K562 (cell line): ENCODE measurements at regions not wholly inside any gene's neighbourhood (a gene's known extent, or its start where the extent isn't known, plus 50 kb on each side); places are given as distances from the start of the nearest gene placed in this dataset.

Source experiments
- ATAC-seq: fragments of 200-7000 bp; cut with Tn5 transposase; 3 replicates; pipeline ENCODE4 v1.9.1; 2020; ENCODE audit warnings: moderate library complexity
- BruUV-seq: library from RNA; stranded (reverse); fragments of 400-500 nt; replicated peaks from 2 replicates; lab custom pipeline; 2021; lab: Mats Ljungman, UMichigan
- CTCF ChIA-PET: fragments of 300-600 bp; formaldehyde crosslinking; extraction: SDS; loops from one replicate; lab custom pipeline; 2021; ENCODE audit warnings: low intra/inter-chr PET ratio; lab: Yijun Ruan, JAX
- POLR2A ChIA-PET: fragments of 300-600, 350-650 bp; sonication (Branson Sonifier 250); formaldehyde crosslinking; extraction: SDS; loops from one replicate; lab custom pipeline; 2021; ENCODE audit warnings: antibody characterized with exemption, inconsistent platforms; lab: Yijun Ruan, JAX
- DNase-seq, 4 experiments: peaks; one replicate each; pipeline versions ENCODE4 v3.0.0 to v3.0.0-alpha.2; 2011 to 2018; ENCODE audit warnings: low spot score in 3 of 4, mixed read lengths in 3 of 4; ENCODE audit errors: extremely low read depth in 1 of 4
- FAIRE-seq: peaks from 2 replicates; lab custom pipeline; 2011; peaks lifted over from hg19 to GRCh38; lab: Jason Lieb, UNC
- H2AFZ ChIP-seq: 2 replicates; pipeline ENCODE4 v1.6.0; 2011; ENCODE audit warnings: low read depth, low read length, control low read depth, inconsistent platforms
- H3K27ac ChIP-seq: fragments of 200-600 bp; 3 replicates; pipeline ENCODE4 v1.8.0; 2011; ENCODE audit warnings: low read depth, mild to moderate bottlenecking, control low read depth, inconsistent platforms, low read length, moderate library complexity, mixed read lengths; ENCODE audit errors: extremely low read depth
- H3K27me3 ChIP-seq, 2 experiments: fragments of 300-600 bp in 1 of 2; 2 replicates in 1 of 2; 3 replicates in 1 of 2; pipeline versions ENCODE4 v1.6.0 to v1.8.0; 2011; ENCODE audit warnings: inconsistent platforms in 2 of 2, low read length in 2 of 2, mild to moderate bottlenecking in 1 of 2, mixed read lengths in 1 of 2, moderate library complexity in 1 of 2; ENCODE audit not compliant: control insufficient read depth in 2 of 2, insufficient read depth in 2 of 2
- H3K36me3 ChIP-seq: fragments of 300-600 bp; 3 replicates; pipeline ENCODE4 v1.8.0; 2011; ENCODE audit warnings: mild to moderate bottlenecking, low read length, inconsistent platforms; ENCODE audit not compliant: control insufficient read depth, insufficient read depth
- H3K4me1 ChIP-seq, 2 experiments: fragments of 200-600 bp in 1 of 2; replicated peaks in 1 of 2; 2 replicates in 1 of 2; 3 replicates in 1 of 2; pipeline versions ENCODE4 v1.5.1 to v1.8.0; 2011; ENCODE audit warnings: inconsistent platforms in 2 of 2, low read length in 2 of 2, mild to moderate bottlenecking in 1 of 2, mixed read lengths in 1 of 2, moderate library complexity in 1 of 2; ENCODE audit not compliant: control insufficient read depth in 2 of 2, insufficient read depth in 2 of 2
- H3K4me2 ChIP-seq: 2 replicates; pipeline ENCODE4 v1.6.1; 2011; ENCODE audit warnings: low read length, control low read depth, inconsistent platforms, mixed read lengths; ENCODE audit not compliant: insufficient read depth
- H3K4me3 ChIP-seq: fragments of 200-600 bp; sonication (generic), shearing (Covaris generic); 2 replicates; pipeline ENCODE4 v1.5.1; 2016; ENCODE audit warnings: control low read depth, inconsistent platforms
- H3K79me2 ChIP-seq: fragments of 200-600 bp; 3 replicates; pipeline ENCODE4 v1.8.0; 2011; ENCODE audit warnings: low read length, inconsistent platforms; ENCODE audit not compliant: control insufficient read depth, insufficient read depth
- H3K9ac ChIP-seq, 2 experiments: 2 replicates each; pipeline versions ENCODE4 v1.6.0 to v1.6.1; 2011; ENCODE audit warnings: low read depth in 2 of 2, low read length in 2 of 2, control low read depth in 1 of 2, inconsistent platforms in 1 of 2, mild to moderate bottlenecking in 1 of 2, mixed read lengths in 1 of 2; ENCODE audit not compliant: insufficient read depth in 1 of 2
- H3K9me1 ChIP-seq: one replicate; pipeline ENCODE4 v1.6.0; 2011; ENCODE audit warnings: inconsistent platforms, mild to moderate bottlenecking, low read length, moderate library complexity; ENCODE audit not compliant: control insufficient read depth, insufficient read depth
- H3K9me3 ChIP-seq: replicated peaks from 2 replicates; pipeline ENCODE4 v1.5.1; 2011; ENCODE audit warnings: low read depth, low read length, inconsistent platforms; ENCODE audit not compliant: control insufficient read depth, insufficient read depth
- H4K20me1 ChIP-seq: replicated peaks from 2 replicates; pipeline ENCODE4 v1.6.1; 2011; ENCODE audit warnings: low read length, inconsistent platforms, mixed read lengths; ENCODE audit not compliant: control insufficient read depth, insufficient read depth
- DPF2 ChIP-seq: fragments of 450-650 bp; IDR thresholded peaks from 2 replicates; pipeline ENCODE4 v1.6.1; 2016
- PHF8 ChIP-seq: fragments of 200-600 bp; sonication (generic); IDR thresholded peaks from 2 replicates; pipeline ENCODE4 v1.6.1; 2012; ENCODE audit warnings: mixed run types, mild to moderate bottlenecking, inconsistent platforms, low read length, moderate library complexity, borderline replicate concordance
- PHTF2 ChIP-seq: fragments of 250-450 bp; sonication (Bioruptor Pico); IDR thresholded peaks from 2 replicates; pipeline ENCODE4 v1.5.0; 2021; ENCODE audit warnings: mild to moderate bottlenecking
- ZFX ChIP-seq: sonication (generic); formaldehyde crosslinking; IDR thresholded peaks from 2 replicates; pipeline ENCODE4 v1.8.0; 2022; ENCODE audit warnings: mild to moderate bottlenecking, missing genetic modification reagents, moderate library complexity
- ZNF134 ChIP-seq: fragments of 250-450 bp; sonication (Bioruptor Pico); conservative IDR thresholded peaks from 2 replicates; pipeline ENCODE4 v1.4.0; 2020
- ZNF140 ChIP-seq: fragments of 250-450 bp; sonication (Bioruptor Pico); IDR thresholded peaks from 2 replicates; pipeline ENCODE4 v1.8.0; 2021; ENCODE audit warnings: moderate library complexity, mild to moderate bottlenecking, inconsistent platforms
- ZNF764 ChIP-seq: fragments of 250-450 bp; sonication (Bioruptor Pico); IDR thresholded peaks from 2 replicates; pipeline ENCODE4 v1.4.0; 2020; ENCODE audit warnings: low read depth, mild to moderate bottlenecking, moderate library complexity
- WGBS: fragments of 100-300 bp; shearing (Covaris generic); methylation state at CpG from one replicate; pipeline ENCODE4 v1.1.6; 2016; ENCODE audit warnings: low coverage, mixed read lengths; ENCODE audit not compliant: insufficient coverage; ENCODE audit errors: missing lambda C conversion rate; 5-methylcytosine and 5-hydroxymethylcytosine counted together
- in situ Hi-C: fragments of 300-500 bp; cut with MboI; formaldehyde crosslinking; loops from 4 replicates; pipeline ENCODE4 v1.15.0; 2018; ENCODE audit warnings: inconsistent platforms, mixed read lengths
- intact Hi-C: fragments of 100-400 bp; cut with micrococcal nuclease; formaldehyde crosslinking; loops from 2 replicates; pipeline ENCODE4 v1.14.2; 2022
- TF ChIP-seq, protein P1 (sequence below), 3 experiments: fragments of 200-800 bp in 1 of 3; sonication (Bioruptor generic) in 1 of 3; sonication (generic) in 1 of 3; formaldehyde crosslinking in 1 of 3; IDR thresholded peaks; 2 replicates each; pipeline versions ENCODE4 v1.6.1 to v1.8.0; 2016 to 2022; ENCODE audit warnings: mild to moderate bottlenecking in 2 of 3, missing compliant biosample characterization in 2 of 3, missing genetic modification characterization in 2 of 3, missing genetic modification reagents in 1 of 3

GRCh38 chr13:55534306-55534705, 1606.4 kb upstream of the PRR20A start:
- Histone ChIP-seq H3K79me2 (no peaks in the 10 kb centered on the region), H3K4me3 (no peak overlapping the region), H3K27ac (no peak overlapping the region), H3K4me2 (no peak overlapping the region), H3K36me3 (no peaks in the 10 kb centered on the region), H3K9ac (no peak overlapping the region), H4K20me1 (no peaks in the 10 kb centered on the region), H3K4me1 (no peaks in the 10 kb centered on the region), H2AFZ (no peak overlapping the region), H3K9me3 (no peaks in the 10 kb centered on the region), H3K27me3 (no peaks in the 10 kb centered on the region), H3K9me1 (no peaks in the 10 kb centered on the region)
- CTCF ChIA-PET: no interaction called here
- DNase-seq: no peak
- intact Hi-C loops: no loop called here
- POLR2A ChIA-PET: no interaction called here
- 6% methylated on average over 1 of the region's 1 CpG for WGBS
- no TSS peak for BruUV-seq
- ATAC-seq: no peak
- in situ Hi-C loops: no loop called here
- FAIRE-seq: no peak
- TF ChIP-seq ZNF134: no peak
- TF ChIP-seq ZFX: no peak
- TF ChIP-seq PHF8: no peak

DNA sequence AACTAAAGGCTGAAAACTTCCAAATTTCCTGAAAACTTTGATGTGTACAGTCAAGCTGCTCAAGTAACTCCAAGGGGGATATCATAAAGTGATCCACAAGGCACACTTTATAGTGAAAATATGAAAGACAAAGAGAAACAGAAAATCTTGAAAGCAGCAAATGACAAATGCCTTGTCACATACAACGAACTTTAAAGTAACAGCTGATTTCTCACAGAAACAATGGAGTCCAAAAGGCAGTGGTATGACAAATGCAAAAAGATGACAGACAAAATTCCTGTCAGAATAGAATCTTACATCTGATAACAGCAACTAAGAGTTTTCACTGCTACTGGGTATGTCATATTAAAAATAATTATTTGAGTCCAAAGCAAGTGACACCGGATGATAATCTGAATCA, 1602.3 kb upstream of the PRR20A start:
- Histone ChIP-seq H3K36me3 (no peaks in the 10 kb centered on the region), H2AFZ (no peak overlapping the region), H3K9me1 (no peaks in the 10 kb centered on the region), H3K4me3 (no peak overlapping the region), H3K27ac (no peak overlapping the region), H3K4me1 (no peaks in the 10 kb centered on the region), H3K4me2 (no peak overlapping the region), H3K79me2 (no peaks in the 10 kb centered on the region), H4K20me1 (no peaks in the 10 kb centered on the region), H3K9ac (no peak overlapping the region), H3K27me3 (no peaks in the 10 kb centered on the region), H3K9me3 (no peaks in the 10 kb centered on the region)
- ChIA-PET CTCF (no interaction called here), POLR2A (no interaction called here)
- FAIRE-seq: no peak
- in situ Hi-C loops (no loop called here), intact Hi-C loops (no loop called here)
- no peak for TF ChIP-seq ZNF764 (CRISPR knock-in tag)
- TF ChIP-seq PHTF2 (CRISPR knock-in tag): no peak
- TF ChIP-seq, protein P1, sequence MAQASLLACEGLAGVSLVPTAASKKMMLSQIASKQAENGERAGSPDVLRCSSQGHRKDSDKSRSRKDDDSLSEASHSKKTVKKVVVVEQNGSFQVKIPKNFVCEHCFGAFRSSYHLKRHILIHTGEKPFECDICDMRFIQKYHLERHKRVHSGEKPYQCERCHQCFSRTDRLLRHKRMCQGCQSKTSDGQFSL (CRISPR knock-in tag; IDR thresholded peaks at IDR 0.05): no peak
- TF ChIP-seq, protein P1 (tag; IDR thresholded peaks at IDR 0.05): no peak
- no peak for TF ChIP-seq ZFX
- TF ChIP-seq ZNF140: no peak
- no peak for TF ChIP-seq DPF2
- no peak for ATAC-seq
- no TSS peak for BruUV-seq
- DNase-seq: no peak
- 0% methylated on average over 2 of the region's 2 CpGs for WGBS
